GM12878 (cell line): ENCODE measurements at regions not wholly inside any gene's neighbourhood (a gene's known extent, or its start where the extent isn't known, plus 50 kb on each side); places are given as distances from the start of the nearest gene placed in this dataset.

Source experiments
- ATAC-seq: fragments of 200-7000 bp; cut with Tn5 transposase; 3 replicates; pipeline ENCODE4 v1.9.1; 2020; ENCODE audit warnings: mild to moderate bottlenecking, moderate library complexity
- BruUV-seq: library from RNA; stranded (reverse); fragments of 400-500 nt; replicated peaks from 2 replicates; lab custom pipeline; 2021; lab: Mats Ljungman, UMichigan
- CTCF ChIA-PET: fragments of 300-600 bp; sonication (Branson Sonifier 250); formaldehyde crosslinking; extraction: SDS; loops from one replicate; lab custom pipeline; 2021; ENCODE audit warnings: inconsistent platforms; lab: Yijun Ruan, JAX
- POLR2A ChIA-PET: fragments of 350-600 bp; formaldehyde crosslinking; extraction: SDS; loops from one replicate; lab custom pipeline; 2021; ENCODE audit warnings: inconsistent platforms; lab: Charles Lee
- RAD21 ChIA-PET: fragments of 300-600 bp; sonication (Branson Sonifier 250); formaldehyde crosslinking; loops from one replicate; lab custom pipeline; 2023; ENCODE audit warnings: antibody characterized with exemption; ENCODE audit not compliant: unreplicated experiment; lab: Charles Lee
- SMC1A ChIA-PET: fragments of 300-600 bp; sonication (Branson Sonifier 250); formaldehyde crosslinking; loops from one replicate; lab custom pipeline; 2023; ENCODE audit not compliant: unreplicated experiment, uncharacterized antibody; lab: Charles Lee
- DNase-seq: peaks from one replicate; pipeline ENCODE4 v3.0.0-alpha.2; 2011; ENCODE audit warnings: low read depth, low spot score
- FAIRE-seq: peaks from 3 replicates; lab custom pipeline; 2011; peaks lifted over from hg19 to GRCh38; lab: Jason Lieb, UNC
- H2AFZ ChIP-seq: 2 replicates; pipeline ENCODE4 v1.6.0; 2011; ENCODE audit warnings: low read depth, low read length, control low read depth; ENCODE audit not compliant: control insufficient read depth
- H3K27ac ChIP-seq: 2 replicates; pipeline ENCODE4 v1.5.1; 2011; ENCODE audit warnings: control low read depth; ENCODE audit not compliant: control insufficient read depth, insufficient read depth
- H3K27me3 ChIP-seq, 2 experiments: replicated peaks in 1 of 2; 2 replicates each; pipeline versions ENCODE4 v1.6.0 to v1.6.1; 2011; ENCODE audit warnings: low read length in 1 of 2; ENCODE audit not compliant: control insufficient read depth in 2 of 2, insufficient read depth in 2 of 2
- H3K36me3 ChIP-seq, 2 experiments: 2 replicates each; pipeline ENCODE4 v1.5.1; 2011; ENCODE audit warnings: low read length in 1 of 2; ENCODE audit not compliant: control insufficient read depth in 2 of 2, insufficient read depth in 2 of 2
- H3K4me1 ChIP-seq: 2 replicates; pipeline ENCODE4 v1.6.1; 2011; ENCODE audit warnings: mild to moderate bottlenecking, low read length, moderate library complexity, mixed read lengths; ENCODE audit not compliant: control insufficient read depth, insufficient read depth
- H3K4me2 ChIP-seq: 2 replicates; pipeline ENCODE4 v1.6.0; 2011; ENCODE audit warnings: control low read depth; ENCODE audit not compliant: control insufficient read depth, insufficient read depth
- H3K4me3 ChIP-seq: fragments of 200-600 bp; sonication (generic); 2 replicates; pipeline ENCODE4 v1.5.1; 2016
- H3K79me2 ChIP-seq: 2 replicates; pipeline ENCODE4 v1.6.0; 2011; ENCODE audit warnings: low read length; ENCODE audit not compliant: control insufficient read depth, insufficient read depth
- H3K9ac ChIP-seq: 2 replicates; pipeline ENCODE4 v1.8.0; 2011; ENCODE audit warnings: low read length, control low read depth, mixed read lengths; ENCODE audit not compliant: control insufficient read depth, insufficient read depth
- H3K9me3 ChIP-seq: replicated peaks from 3 replicates; pipeline ENCODE4 v1.5.1; 2011; ENCODE audit warnings: mild to moderate bottlenecking, low read length; ENCODE audit not compliant: control insufficient read depth, insufficient read depth
- H4K20me1 ChIP-seq: 2 replicates; pipeline ENCODE4 v1.6.0; 2011; ENCODE audit not compliant: control insufficient read depth, insufficient read depth
- GABPA ChIP-seq: IDR thresholded peaks from 2 replicates; pipeline ENCODE4 v1.6.1; 2014; ENCODE audit warnings: antibody characterized with exemption, low read depth, mild to moderate bottlenecking, inconsistent platforms
- HDGF ChIP-seq: fragments of 450-650 bp; IDR thresholded peaks from 2 replicates; pipeline ENCODE4 v1.6.1; 2016; ENCODE audit warnings: antibody characterized with exemption
- HSF1 ChIP-seq: fragments of 150-350 bp; IDR thresholded peaks from 2 replicates; pipeline ENCODE4 v1.6.1; 2014; ENCODE audit warnings: mild to moderate bottlenecking, low read depth, low read length
- MEF2B ChIP-seq: fragments of 450-650 bp; IDR thresholded peaks from 2 replicates; pipeline ENCODE4 v1.6.1; 2018; ENCODE audit warnings: mild to moderate bottlenecking, moderate library complexity; ENCODE audit not compliant: partially characterized antibody, poor library complexity, severe bottlenecking
- NFXL1 ChIP-seq: fragments of 450-650 bp; IDR thresholded peaks from 2 replicates; pipeline ENCODE4 v1.6.1; 2017; ENCODE audit warnings: antibody characterized with exemption, mild to moderate bottlenecking, borderline replicate concordance
- PAX8 ChIP-seq: fragments of 450-650 bp; IDR thresholded peaks from 2 replicates; pipeline ENCODE4 v1.6.1; 2017; ENCODE audit warnings: mild to moderate bottlenecking, moderate library complexity
- POLR2A ChIP-seq: IDR thresholded peaks from 2 replicates; pipeline ENCODE4 v1.6.1; 2011; ENCODE audit warnings: low read depth, mild to moderate bottlenecking, low read length
- POLR2AphosphoS5 ChIP-seq: IDR thresholded peaks from 2 replicates; pipeline ENCODE4 v1.6.1; 2011; ENCODE audit warnings: mild to moderate bottlenecking, low read length, inconsistent platforms
- RAD51 ChIP-seq: fragments of 450-650 bp; IDR thresholded peaks from 2 replicates; pipeline ENCODE4 v1.6.1; 2016; ENCODE audit warnings: moderate library complexity, mild to moderate bottlenecking, inconsistent platforms
- RB1 ChIP-seq: fragments of 450-650 bp; formaldehyde crosslinking; IDR thresholded peaks from 2 replicates; pipeline ENCODE4 v1.6.1; 2017; ENCODE audit warnings: mild to moderate bottlenecking, borderline replicate concordance
- WRNIP1 ChIP-seq: IDR thresholded peaks from 2 replicates; pipeline ENCODE4 v1.6.1; 2011; ENCODE audit warnings: low read depth, low read length, improper control_type of control experiment, borderline replicate concordance
- ZNF384 ChIP-seq: IDR thresholded peaks from 2 replicates; pipeline ENCODE4 v1.6.1; 2012; ENCODE audit warnings: low read depth, mild to moderate bottlenecking, low read length, improper control_type of control experiment, borderline replicate concordance
- WGBS: methylation state at CpG from one replicate; pipeline ENCODE4 v1.1.6; 2016; ENCODE audit warnings: low lambda C conversion rate; ENCODE audit not compliant: insufficient replicate concordance, insufficient coverage; ENCODE audit errors: missing lambda C conversion rate; 5-methylcytosine and 5-hydroxymethylcytosine counted together
- in situ Hi-C: fragments of 300-500 bp; cut with MboI; formaldehyde crosslinking; loops from 9 replicates; pipeline ENCODE4 v1.14.3; 2018; ENCODE audit warnings: mixed read lengths
- intact Hi-C: fragments of 100-400 bp; cut with micrococcal nuclease; formaldehyde crosslinking; loops from one replicate; pipeline ENCODE4 v1.14.2; 2022; ENCODE audit not compliant: unreplicated experiment
- TF ChIP-seq, protein P1 (sequence below): IDR thresholded peaks from 2 replicates; pipeline ENCODE4 v1.6.1; 2012; ENCODE audit warnings: improper control_type of control experiment, low read depth, low read length; ENCODE audit not compliant: insufficient replicate concordance
- TF ChIP-seq, protein P2 (sequence below): fragments of 450-650 bp; IDR thresholded peaks from 2 replicates; pipeline ENCODE4 v1.6.1; 2017; ENCODE audit warnings: mild to moderate bottlenecking

GRCh38 chr5:68431601-68432337 is 216.2 kb downstream of the PIK3R1 start:
- no peak for FAIRE-seq
- RAD21 ChIA-PET: interaction anchor here (0.6 to 14.5 kb wide), 16 partner anchors 15 to 147 kb away, joined by 3 to 190 read pairs (median 4); no protein-coding TSS in a partner anchor
- 86% methylated on average over 6 of the region's 6 CpGs for WGBS
- TF ChIP-seq ZNF384: no peak
- TF ChIP-seq POLR2A: no peak
- TF ChIP-seq HSF1: no peak
- no peak for TF ChIP-seq RAD51
- TF ChIP-seq, protein P1, sequence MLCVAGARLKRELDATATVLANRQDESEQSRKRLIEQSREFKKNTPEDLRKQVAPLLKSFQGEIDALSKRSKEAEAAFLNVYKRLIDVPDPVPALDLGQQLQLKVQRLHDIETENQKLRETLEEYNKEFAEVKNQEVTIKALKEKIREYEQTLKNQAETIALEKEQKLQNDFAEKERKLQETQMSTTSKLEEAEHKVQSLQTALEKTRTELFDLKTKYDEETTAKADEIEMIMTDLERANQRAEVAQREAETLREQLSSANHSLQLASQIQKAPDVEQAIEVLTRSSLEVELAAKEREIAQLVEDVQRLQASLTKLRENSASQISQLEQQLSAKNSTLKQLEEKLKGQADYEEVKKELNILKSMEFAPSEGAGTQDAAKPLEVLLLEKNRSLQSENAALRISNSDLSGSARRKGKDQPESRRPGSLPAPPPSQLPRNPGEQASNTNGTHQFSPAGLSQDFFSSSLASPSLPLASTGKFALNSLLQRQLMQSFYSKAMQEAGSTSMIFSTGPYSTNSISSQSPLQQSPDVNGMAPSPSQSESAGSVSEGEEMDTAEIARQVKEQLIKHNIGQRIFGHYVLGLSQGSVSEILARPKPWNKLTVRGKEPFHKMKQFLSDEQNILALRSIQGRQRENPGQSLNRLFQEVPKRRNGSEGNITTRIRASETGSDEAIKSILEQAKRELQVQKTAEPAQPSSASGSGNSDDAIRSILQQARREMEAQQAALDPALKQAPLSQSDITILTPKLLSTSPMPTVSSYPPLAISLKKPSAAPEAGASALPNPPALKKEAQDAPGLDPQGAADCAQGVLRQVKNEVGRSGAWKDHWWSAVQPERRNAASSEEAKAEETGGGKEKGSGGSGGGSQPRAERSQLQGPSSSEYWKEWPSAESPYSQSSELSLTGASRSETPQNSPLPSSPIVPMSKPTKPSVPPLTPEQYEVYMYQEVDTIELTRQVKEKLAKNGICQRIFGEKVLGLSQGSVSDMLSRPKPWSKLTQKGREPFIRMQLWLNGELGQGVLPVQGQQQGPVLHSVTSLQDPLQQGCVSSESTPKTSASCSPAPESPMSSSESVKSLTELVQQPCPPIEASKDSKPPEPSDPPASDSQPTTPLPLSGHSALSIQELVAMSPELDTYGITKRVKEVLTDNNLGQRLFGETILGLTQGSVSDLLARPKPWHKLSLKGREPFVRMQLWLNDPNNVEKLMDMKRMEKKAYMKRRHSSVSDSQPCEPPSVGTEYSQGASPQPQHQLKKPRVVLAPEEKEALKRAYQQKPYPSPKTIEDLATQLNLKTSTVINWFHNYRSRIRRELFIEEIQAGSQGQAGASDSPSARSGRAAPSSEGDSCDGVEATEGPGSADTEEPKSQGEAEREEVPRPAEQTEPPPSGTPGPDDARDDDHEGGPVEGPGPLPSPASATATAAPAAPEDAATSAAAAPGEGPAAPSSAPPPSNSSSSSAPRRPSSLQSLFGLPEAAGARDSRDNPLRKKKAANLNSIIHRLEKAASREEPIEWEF: no peak
- TF ChIP-seq POLR2AphosphoS5: no peak
- no peak for TF ChIP-seq PAX8
- TF ChIP-seq HDGF: no peak
- no peak for TF ChIP-seq WRNIP1
- no peak for TF ChIP-seq GABPA
- TF ChIP-seq MEF2B: no peak
- no peak for TF ChIP-seq RB1
- no peak for TF ChIP-seq NFXL1
- TF ChIP-seq, protein P2, sequence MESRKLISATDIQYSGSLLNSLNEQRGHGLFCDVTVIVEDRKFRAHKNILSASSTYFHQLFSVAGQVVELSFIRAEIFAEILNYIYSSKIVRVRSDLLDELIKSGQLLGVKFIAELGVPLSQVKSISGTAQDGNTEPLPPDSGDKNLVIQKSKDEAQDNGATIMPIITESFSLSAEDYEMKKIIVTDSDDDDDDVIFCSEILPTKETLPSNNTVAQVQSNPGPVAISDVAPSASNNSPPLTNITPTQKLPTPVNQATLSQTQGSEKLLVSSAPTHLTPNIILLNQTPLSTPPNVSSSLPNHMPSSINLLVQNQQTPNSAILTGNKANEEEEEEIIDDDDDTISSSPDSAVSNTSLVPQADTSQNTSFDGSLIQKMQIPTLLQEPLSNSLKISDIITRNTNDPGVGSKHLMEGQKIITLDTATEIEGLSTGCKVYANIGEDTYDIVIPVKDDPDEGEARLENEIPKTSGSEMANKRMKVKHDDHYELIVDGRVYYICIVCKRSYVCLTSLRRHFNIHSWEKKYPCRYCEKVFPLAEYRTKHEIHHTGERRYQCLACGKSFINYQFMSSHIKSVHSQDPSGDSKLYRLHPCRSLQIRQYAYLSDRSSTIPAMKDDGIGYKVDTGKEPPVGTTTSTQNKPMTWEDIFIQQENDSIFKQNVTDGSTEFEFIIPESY: no peak
- Histone ChIP-seq H3K79me2 (no peaks in the 10 kb centered on the region; the same call in 1 of the 2 replicates), H4K20me1 (no peaks in the 10 kb centered on the region), H3K4me3 (no peak overlapping the region), H2AFZ (no peak overlapping the region), H3K9me3 (peaks cover 1% of the 10 kb centered on the region; the same call in 2 of the 3 replicates), H3K36me3 (no peaks in the 10 kb centered on the region), H3K4me1 (peaks cover 55% of the 10 kb centered on the region), H3K9ac (no peak overlapping the region), H3K27me3 (no peaks in the 10 kb centered on the region), H3K4me2 (peak overlapping the region; percentile 46; the same call in 1 of the 2 replicates), H3K27ac (no peak overlapping the region)
- SMC1A ChIA-PET: interaction anchor here (0.9 to 11.8 kb wide), 20 partner anchors 12 to 145 kb away, joined by 3 to 266 read pairs (median 6); no protein-coding TSS in a partner anchor
- POLR2A ChIA-PET: interaction anchor here (0.6 to 7.4 kb wide), 4 partner anchors 13 to 1605 kb away, joined by 3 to 69 read pairs (median 6); no protein-coding TSS in a partner anchor
- intact Hi-C loops (no loop called here), in situ Hi-C loops (no loop called here)
- BruUV-seq: no TSS peak
- DNase-seq: no peak
- no peak for ATAC-seq
- CTCF ChIA-PET: interaction anchor here (0.7 to 11.5 kb wide), 6 partner anchors 14 to 145 kb away, joined by 3 to 97 read pairs (median 11); no protein-coding TSS in a partner anchor
